ENCODE measurements at regions not wholly inside any gene's neighbourhood (a gene's known extent, or its start where the extent isn't known, plus 50 kb on each side); places are given as distances from the start of the nearest gene placed in this dataset.

GRCh38 chr2:217062768-217063167 lies 202.9 kb upstream of the TNP1 start:
- no peaks in the 10 kb centered on the region for H3F3A ChIP-seq (ENCODE audit: insufficient read depth)
- H3K27ac ChIP-seq (ENCODE audit: low read depth, low read length): no peak overlapping the region
- no peak overlapping the region for H3K4me2 ChIP-seq (ENCODE audit: low read depth, low read length, poor library complexity, severe bottlenecking)
- H3K4me3 ChIP-seq (ENCODE audit: insufficient read depth, low read length, poor library complexity, severe bottlenecking): no peak overlapping the region
- no peaks in the 10 kb centered on the region for H3K79me2 ChIP-seq (ENCODE audit: insufficient read depth, low read length)
- no peak overlapping the region for H3K9ac ChIP-seq (ENCODE audit: low read length)
- no peaks in the 10 kb centered on the region for H4K20me1 ChIP-seq (ENCODE audit: low read depth, low read length)
- no peak overlapping the region for H2AFZ ChIP-seq (ENCODE audit: low read depth, low read length, severe bottlenecking)
- no peaks in the 10 kb centered on the region for H3K36me3 ChIP-seq (ENCODE audit: low read length)
- TF ChIP-seq CTCF (IDR thresholded peaks at IDR 0.05; ENCODE audit: insufficient read depth, low read length, poor library complexity, severe bottlenecking) (no peak), EZH2phosphoT487 (conservative IDR thresholded peaks at IDR 0.05; ENCODE audit: low read length) (no peak)
- no peaks in the 10 kb centered on the region for H3K9me2 ChIP-seq (replicated peaks; ENCODE audit: insufficient read depth, low read length)
- H3K9me3 ChIP-seq (ENCODE audit: insufficient read depth, low read length): no peaks in the 10 kb centered on the region
- no peaks in the 10 kb centered on the region for H3K27me3 ChIP-seq (ENCODE audit: low read length)

- no peaks in the 10 kb centered on the region for H3K9me2 ChIP-seq (replicated peaks; ENCODE audit: insufficient read depth, low read length)
- no peak overlapping the region for H3K4me3 ChIP-seq (ENCODE audit: insufficient read depth, low read length, poor library complexity, severe bottlenecking)
- H3K27me3 ChIP-seq (ENCODE audit: low read length): no peaks in the 10 kb centered on the region
- no peaks in the 10 kb centered on the region for H3K36me3 ChIP-seq (ENCODE audit: low read length)
- no peaks in the 10 kb centered on the region for H3K9me3 ChIP-seq (ENCODE audit: insufficient read depth, low read length)
- H3K27ac ChIP-seq (ENCODE audit: low read depth, low read length): no peak overlapping the region
- H3K9ac ChIP-seq (ENCODE audit: low read length): no peak overlapping the region
- H2AFZ ChIP-seq (ENCODE audit: low read depth, low read length, severe bottlenecking): no peak overlapping the region
- TF ChIP-seq CTCF (IDR thresholded peaks at IDR 0.05; ENCODE audit: insufficient read depth, low read length, poor library complexity, severe bottlenecking) (no peak), EZH2phosphoT487 (conservative IDR thresholded peaks at IDR 0.05; ENCODE audit: low read length) (no peak)
- no peaks in the 10 kb centered on the region for H3K79me2 ChIP-seq (ENCODE audit: insufficient read depth, low read length)
- no peaks in the 10 kb centered on the region for H4K20me1 ChIP-seq (ENCODE audit: low read depth, low read length)
- no peaks in the 10 kb centered on the region for H3F3A ChIP-seq (ENCODE audit: insufficient read depth)
- no peak overlapping the region for H3K4me2 ChIP-seq (ENCODE audit: low read depth, low read length, poor library complexity, severe bottlenecking)
These were observed 202.1 kb upstream of the TNP1 start for GRCh38 chr2:217061916-217062505.

GRCh38 chr2:217060951-217061547 lies 201.2 kb upstream of the TNP1 start:
- H3F3A ChIP-seq (ENCODE audit: insufficient read depth): no peaks in the 10 kb centered on the region
- no peaks in the 10 kb centered on the region for H4K20me1 ChIP-seq (ENCODE audit: low read depth, low read length)
- no peaks in the 10 kb centered on the region for H3K9me2 ChIP-seq (replicated peaks; ENCODE audit: insufficient read depth, low read length)
- TF ChIP-seq EZH2phosphoT487 (conservative IDR thresholded peaks at IDR 0.05; ENCODE audit: low read length) (no peak), CTCF (IDR thresholded peaks at IDR 0.05; ENCODE audit: insufficient read depth, low read length, poor library complexity, severe bottlenecking) (no peak)
- H3K9me3 ChIP-seq (ENCODE audit: insufficient read depth, low read length): no peaks in the 10 kb centered on the region
- no peak overlapping the region for H2AFZ ChIP-seq (ENCODE audit: low read depth, low read length, severe bottlenecking)
- no peaks in the 10 kb centered on the region for H3K27me3 ChIP-seq (ENCODE audit: low read length)
- H3K27ac ChIP-seq (ENCODE audit: low read depth, low read length): no peak overlapping the region
- H3K4me2 ChIP-seq (ENCODE audit: low read depth, low read length, poor library complexity, severe bottlenecking): no peak overlapping the region
- no peak overlapping the region for H3K4me3 ChIP-seq (ENCODE audit: insufficient read depth, low read length, poor library complexity, severe bottlenecking)
- H3K36me3 ChIP-seq (ENCODE audit: low read length): no peaks in the 10 kb centered on the region
- H3K9ac ChIP-seq (ENCODE audit: low read length): no peak overlapping the region
- no peaks in the 10 kb centered on the region for H3K79me2 ChIP-seq (ENCODE audit: insufficient read depth, low read length)

Measured in SU-DHL-6 (cell line).